ENCODE measurements at regions not wholly inside any gene's neighbourhood (a gene's known extent, or its start where the extent isn't known, plus 50 kb on each side); places are given as distances from the start of the nearest gene placed in this dataset.

- no peak for DNase-seq (ENCODE audit: low read depth in 1 of 2, low spot score in 1 of 2)
- TF ChIP-seq SPI1 (IDR thresholded peaks at IDR 0.05; ENCODE audit: borderline replicate concordance, low read depth): no peak
- no peak for TF ChIP-seq GABPA (IDR thresholded peaks at IDR 0.05; ENCODE audit: low read depth)
- no peak for TF ChIP-seq REST (IDR thresholded peaks at IDR 0.05; ENCODE audit: insufficient replicate concordance, low read depth)
- TF ChIP-seq POLR2AphosphoS5 (IDR thresholded peaks at IDR 0.05; ENCODE audit: low read depth): no peak
- TF ChIP-seq CTCF (IDR thresholded peaks at IDR 0.05; ENCODE audit: insufficient read depth, low read length): no peak
- H3K4me3 ChIP-seq (replicated peaks; ENCODE audit: insufficient read depth, low read length): no peak overlapping the region
- no peak overlapping the region for H3K27ac ChIP-seq (replicated peaks)
- H3K27me3 ChIP-seq (ENCODE audit: insufficient read depth, poor library complexity, severe bottlenecking): no peaks in the 10 kb centered on the region
Measured at GRCh38 chr4:126547352-126547751, 1085.4 kb upstream of the INTU start.

- H3K27me3 ChIP-seq (ENCODE audit: insufficient read depth, poor library complexity, severe bottlenecking): no peaks in the 10 kb centered on the region
- no peak overlapping the region for H3K4me3 ChIP-seq (replicated peaks; ENCODE audit: insufficient read depth, low read length)
- no peak for DNase-seq (ENCODE audit: low read depth in 1 of 2, low spot score in 1 of 2)
- H3K27ac ChIP-seq (replicated peaks): no peak overlapping the region
- TF ChIP-seq POLR2AphosphoS5 (IDR thresholded peaks at IDR 0.05; ENCODE audit: low read depth) (no peak), GABPA (IDR thresholded peaks at IDR 0.05; ENCODE audit: low read depth) (no peak), SPI1 (IDR thresholded peaks at IDR 0.05; ENCODE audit: borderline replicate concordance, low read depth) (no peak), CTCF (IDR thresholded peaks at IDR 0.05; ENCODE audit: insufficient read depth, low read length) (no peak), REST (IDR thresholded peaks at IDR 0.05; ENCODE audit: insufficient replicate concordance, low read depth) (no peak)
Measured at GRCh38 chr4:126548890-126549289, 1083.9 kb upstream of the INTU start.

GRCh38 chr4:126552321-126552720 lies 1080.4 kb upstream of the INTU start:
- Histone ChIP-seq H3K4me3 (replicated peaks; ENCODE audit: insufficient read depth, low read length) (no peak overlapping the region), H3K27me3 (ENCODE audit: insufficient read depth, poor library complexity, severe bottlenecking) (no peaks in the 10 kb centered on the region), H3K27ac (replicated peaks) (no peak overlapping the region)
- no peak for TF ChIP-seq CTCF (IDR thresholded peaks at IDR 0.05; ENCODE audit: insufficient read depth, low read length)
- no peak for TF ChIP-seq SPI1 (IDR thresholded peaks at IDR 0.05; ENCODE audit: borderline replicate concordance, low read depth)
- TF ChIP-seq REST (IDR thresholded peaks at IDR 0.05; ENCODE audit: insufficient replicate concordance, low read depth): no peak
- TF ChIP-seq POLR2AphosphoS5 (IDR thresholded peaks at IDR 0.05; ENCODE audit: low read depth): no peak
- TF ChIP-seq GABPA (IDR thresholded peaks at IDR 0.05; ENCODE audit: low read depth): no peak
- DNase-seq (ENCODE audit: low read depth in 1 of 2, low spot score in 1 of 2): no peak

Data from HL-60 (cell line).